HG03064 (cell line): ENCODE measurements at regions not wholly inside any gene's neighbourhood (a gene's known extent, or its start where the extent isn't known, plus 50 kb on each side); places are given as distances from the start of the nearest gene placed in this dataset.

Source experiments
- ATAC-seq: cut with Tn5 transposase; IDR thresholded peaks from one replicate; pipeline ENCODE4 v1.9.1; 2021; ENCODE audit warnings: low read depth; ENCODE audit not compliant: unreplicated experiment

DNA sequence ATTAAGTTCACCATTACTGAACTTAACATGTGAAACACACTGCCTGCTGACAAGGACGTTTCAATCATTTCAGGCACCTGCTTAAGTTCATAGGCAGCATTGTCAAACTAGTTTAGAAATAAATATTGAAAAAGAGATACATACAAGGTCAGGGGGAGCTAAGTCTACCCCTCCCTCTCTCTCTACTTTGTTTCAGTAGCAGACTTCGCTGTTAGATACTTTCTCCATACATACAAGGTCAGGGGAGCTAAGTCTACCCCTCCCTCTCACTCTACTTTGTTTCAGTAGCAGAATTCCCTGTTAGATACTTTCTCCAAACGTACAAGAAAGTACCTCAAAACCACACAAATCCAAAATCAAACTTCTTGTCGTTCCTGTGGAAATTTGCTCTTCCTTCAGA is 387.4 kb upstream of the PDE4D start:
- ATAC-seq = no peak

DNA sequence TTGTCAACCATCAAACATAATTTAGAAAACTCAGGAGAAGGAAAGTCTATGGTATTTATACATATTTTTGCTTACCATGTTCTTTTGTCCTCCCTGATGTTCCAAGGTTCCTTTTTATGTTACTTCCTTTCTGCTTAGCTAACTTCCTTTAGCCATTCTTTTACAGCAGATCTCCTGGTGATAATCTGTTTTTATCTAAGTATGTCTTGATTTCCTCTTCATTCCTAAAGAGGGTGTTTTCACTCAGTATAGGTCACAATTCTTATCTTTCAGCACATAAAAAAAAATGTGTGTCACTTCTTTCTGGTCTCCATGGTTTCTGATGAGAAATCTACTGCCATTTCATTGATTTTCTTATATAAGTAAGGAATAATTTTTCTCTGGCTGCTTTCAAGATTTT is 384.4 kb upstream of the PDE4D start:
- ATAC-seq = no peak

DNA sequence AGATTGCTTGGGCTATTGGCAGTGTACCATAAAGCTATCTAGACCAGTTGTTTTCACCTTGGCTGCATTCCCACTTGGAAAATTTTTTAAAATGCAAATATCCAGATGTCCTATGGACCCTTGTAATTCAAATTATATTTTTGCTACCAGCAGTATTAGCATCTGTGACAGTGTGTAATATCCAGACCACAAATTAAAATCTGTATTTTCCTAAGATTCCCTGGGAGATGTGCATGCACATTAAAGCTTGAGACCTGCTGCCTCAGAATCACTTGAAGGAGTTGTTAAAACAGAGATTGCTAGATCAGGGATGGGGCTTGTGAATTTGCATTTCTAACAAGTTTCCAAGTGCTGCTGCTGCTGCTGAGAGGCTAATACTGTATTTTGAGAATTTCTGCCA is 381.2 kb upstream of the PDE4D start:
- ATAC-seq = no peak

DNA sequence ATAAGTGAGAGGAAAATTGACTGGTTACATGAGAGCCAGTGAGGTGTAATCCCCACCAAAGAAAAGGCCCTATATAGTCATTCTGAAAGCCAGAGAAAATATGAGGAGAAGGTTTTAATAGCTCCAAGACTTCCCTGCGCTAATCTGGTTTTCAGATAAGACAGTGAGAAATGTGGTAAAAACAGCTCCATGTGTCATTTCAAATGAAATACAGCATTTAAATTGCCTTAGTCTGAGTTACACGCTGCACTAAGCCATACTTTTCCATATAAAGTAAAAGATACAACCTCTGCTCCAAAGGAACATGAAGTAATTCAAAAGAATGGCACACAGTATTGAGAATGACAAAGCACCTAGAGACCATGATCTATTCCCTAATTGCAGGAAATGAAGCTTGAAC is 378.0 kb upstream of the PDE4D start:
- ATAC-seq = no peak

DNA sequence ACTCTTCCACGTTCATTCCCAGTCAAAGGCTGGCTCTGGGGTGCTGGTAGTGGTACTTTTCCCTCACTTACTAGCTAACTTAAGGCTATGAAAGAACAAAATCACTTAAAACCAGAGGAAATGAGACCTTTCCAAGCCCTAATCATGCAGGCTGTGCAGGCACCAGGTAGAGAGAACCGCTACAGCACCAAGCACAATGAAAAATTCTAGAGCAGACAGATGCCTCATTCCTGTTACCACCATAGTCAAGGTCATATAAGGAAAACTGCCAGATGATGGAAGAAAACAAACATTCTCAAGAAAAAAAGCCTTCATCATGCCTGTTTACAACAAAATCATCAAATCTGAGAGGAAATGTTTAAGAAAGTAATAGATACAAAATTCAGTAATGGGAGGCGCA is 374.4 kb upstream of the PDE4D start:
- no peak for ATAC-seq

DNA sequence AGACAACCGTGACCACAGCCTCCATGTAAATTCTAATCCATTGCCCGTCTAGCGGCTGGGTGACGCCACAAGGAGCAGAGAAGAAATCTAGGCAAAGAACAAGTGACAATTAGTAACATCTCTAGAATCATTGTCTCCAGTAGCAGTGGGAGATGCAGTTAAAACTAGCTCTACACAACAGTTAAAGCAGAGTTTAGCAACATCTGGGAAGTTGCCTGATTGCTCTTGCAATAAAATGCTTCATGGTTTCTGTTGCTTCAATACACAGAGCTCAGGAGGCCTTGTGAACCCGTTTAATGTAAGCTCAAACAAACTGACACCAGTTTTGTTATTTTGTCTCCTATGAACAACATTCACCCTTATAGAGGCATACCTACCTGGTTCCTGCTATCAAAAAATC is 369.8 kb upstream of the PDE4D start:
- ATAC-seq = no peak

DNA sequence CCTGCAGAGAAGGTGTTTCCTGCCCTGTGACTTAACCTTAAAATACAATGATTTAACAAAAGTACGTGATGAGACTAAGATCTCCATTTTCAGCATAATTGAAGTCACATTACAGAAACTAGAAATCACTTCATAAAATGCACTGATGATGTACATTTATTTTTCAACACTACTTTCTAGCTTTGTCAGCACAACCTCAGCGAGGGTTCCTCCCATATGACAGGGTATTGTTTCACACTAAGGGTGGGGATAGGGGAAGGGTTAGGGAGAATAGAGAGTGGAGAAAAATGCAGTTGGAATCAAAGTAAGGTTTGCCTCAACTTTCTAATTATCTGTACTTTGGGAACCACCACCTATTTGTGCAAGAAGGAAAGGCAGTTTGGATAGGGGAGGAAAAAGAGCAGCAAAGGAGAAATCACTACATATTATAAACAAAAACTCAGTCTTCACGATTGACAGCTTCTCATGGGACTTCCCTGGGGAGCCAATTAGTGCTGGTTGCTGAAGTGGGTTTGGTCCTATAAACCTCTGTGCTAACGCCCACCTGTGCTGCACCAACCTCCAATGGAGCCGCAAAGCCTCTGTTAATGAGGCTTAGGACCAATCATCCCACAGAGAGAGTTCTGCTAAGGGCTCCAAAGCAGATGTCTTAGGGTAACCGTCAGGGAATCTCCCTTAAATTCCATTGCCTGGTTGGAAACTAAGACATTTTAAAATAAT is 369.2 kb upstream of the PDE4D start:
- no peak for ATAC-seq

DNA sequence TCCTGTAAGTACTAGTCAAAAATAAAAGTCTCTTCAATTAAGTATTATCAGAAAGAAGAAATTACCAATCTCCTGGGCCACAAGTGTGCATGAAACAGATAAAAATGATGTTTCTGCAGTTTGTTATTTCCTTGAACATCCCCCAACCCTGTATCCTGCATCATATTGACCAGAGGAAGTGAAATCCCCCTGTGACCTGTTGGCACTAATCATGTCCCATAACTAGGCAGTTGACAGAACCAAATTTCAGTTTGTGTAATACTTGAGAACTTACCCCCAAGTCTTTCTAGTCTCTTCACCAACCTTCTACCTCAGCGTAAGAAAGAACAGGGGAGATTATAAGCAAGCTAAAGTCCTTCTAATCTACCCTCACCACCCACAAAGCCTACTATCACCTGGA is 368.2 kb upstream of the PDE4D start:
- no peak for ATAC-seq

DNA sequence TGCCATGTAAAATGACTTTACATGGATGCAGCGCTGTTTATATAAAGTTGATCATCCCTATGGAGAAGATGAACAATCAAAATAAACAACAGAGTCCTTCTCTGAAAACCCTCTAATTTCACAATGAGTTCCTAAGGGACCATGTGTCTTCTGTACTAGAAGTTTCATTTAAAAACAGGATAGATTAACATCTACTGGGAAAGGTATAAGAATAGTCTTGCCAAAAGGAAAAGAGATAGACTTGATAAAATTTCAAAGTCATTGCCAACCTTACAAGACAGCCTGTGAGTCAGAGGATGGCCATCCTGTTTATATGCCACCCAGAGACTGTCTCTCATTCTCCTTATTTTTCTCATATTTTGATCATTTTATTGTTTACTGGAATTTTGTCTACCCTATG is 367.1 kb upstream of the PDE4D start:
- ATAC-seq = no peak

DNA sequence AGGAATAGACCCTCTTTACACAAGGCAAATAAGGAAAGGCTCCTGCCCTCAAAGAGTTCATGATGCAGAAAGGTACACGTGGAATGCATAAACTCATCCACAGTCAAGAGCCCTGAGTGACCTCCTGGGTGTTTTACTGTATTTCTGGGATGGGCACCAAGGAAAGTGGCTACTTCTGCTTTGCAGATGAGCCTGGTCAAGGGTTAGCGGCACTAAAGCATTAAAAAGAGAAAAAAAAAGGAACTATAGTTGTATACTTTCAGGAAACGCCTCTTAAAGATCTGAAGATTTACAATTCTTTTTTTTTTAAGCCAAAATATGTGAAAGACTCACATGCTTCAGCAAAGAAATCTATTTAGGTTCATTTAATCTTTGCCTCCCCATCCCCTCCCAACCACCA is 366.2 kb upstream of the PDE4D start:
- ATAC-seq = no peak

DNA sequence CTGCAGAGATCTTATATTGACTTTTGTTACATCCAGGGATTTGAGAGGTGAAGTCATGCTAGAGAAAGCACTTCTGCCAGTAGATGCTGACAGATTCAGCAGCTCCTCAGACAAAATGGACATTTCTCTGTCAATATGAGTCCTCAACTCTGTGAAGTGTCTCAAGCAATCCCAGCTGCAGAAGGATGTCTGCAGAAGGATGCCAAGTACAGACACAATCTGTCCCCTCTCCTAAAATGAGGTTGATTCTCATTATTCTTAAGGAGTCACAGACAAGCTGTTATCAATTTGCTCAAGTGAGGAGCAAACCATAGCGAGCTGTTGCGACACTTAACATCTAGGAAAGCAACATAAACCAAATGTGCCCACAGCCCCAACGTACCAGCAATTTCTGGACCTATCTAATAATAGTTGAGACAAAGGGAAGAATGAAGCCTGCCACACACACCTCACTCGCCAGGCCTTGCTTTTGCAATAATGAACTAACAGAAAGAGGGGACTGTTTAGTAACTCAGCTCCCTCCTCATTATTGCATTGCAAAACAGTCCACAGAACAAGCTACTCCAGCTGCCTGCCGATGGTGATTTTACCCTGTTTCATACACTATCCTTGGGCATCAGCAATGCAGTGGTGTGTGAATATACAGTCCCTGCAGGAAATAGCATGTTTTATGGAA is 364.2 kb upstream of the PDE4D start:
- ATAC-seq = no peak

DNA sequence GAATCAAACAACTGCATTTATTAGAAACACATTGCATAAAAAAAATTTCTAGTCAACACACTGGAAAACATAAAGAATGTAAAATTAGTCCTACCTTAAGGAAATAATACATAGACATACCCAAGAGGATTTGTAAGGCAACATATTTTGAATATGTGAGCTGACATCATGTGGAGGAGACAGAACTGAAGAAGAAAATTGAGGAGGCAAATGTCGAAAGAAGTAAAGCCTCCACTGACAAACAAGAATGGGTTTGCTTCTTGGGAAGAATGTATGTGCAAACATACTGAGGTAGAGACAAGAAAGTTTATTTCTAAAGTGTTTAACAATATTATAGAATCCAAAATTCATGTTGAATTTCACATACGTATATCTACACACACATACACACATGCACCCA is 363.0 kb upstream of the PDE4D start:
- no peak for ATAC-seq

DNA sequence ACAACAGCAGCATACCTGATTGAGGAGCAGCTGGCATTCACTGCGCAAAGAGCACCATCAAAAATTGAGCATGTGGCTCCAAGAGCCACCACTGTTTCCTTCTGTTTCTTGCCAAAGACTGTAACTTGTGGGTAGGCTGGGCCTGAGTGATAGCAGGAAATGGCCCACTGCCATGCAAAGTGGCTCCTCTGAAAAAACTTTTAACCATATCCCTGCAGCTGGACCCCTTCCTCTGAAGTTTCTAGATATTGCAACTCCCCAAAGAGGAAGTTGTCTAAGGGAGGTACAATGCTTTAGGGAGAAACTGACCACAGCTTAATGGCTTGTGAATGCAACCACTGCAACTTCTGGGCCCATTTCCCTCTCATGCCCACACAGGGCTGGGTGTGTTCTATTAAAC is 355.4 kb upstream of the PDE4D start:
- ATAC-seq = peak; percentile 96

DNA sequence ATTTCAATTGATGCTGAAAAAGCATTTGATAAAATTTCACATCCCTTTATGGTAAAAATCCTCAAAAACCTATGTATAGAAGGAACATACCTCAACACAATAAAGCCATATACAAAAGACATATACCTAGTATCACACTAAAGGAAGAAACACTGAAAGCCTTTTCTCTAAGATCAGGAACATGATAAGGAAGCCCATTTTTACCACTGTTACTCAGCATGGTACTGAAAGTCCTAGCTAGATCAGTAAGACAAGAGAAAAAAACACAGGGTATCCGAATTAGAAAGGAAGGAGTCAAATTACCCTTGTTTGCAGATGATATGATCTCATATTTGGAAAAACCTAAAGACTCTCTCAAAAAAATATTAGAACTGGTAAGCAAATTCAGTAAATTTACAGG is 350.2 kb upstream of the PDE4D start:
- no peak for ATAC-seq

DNA sequence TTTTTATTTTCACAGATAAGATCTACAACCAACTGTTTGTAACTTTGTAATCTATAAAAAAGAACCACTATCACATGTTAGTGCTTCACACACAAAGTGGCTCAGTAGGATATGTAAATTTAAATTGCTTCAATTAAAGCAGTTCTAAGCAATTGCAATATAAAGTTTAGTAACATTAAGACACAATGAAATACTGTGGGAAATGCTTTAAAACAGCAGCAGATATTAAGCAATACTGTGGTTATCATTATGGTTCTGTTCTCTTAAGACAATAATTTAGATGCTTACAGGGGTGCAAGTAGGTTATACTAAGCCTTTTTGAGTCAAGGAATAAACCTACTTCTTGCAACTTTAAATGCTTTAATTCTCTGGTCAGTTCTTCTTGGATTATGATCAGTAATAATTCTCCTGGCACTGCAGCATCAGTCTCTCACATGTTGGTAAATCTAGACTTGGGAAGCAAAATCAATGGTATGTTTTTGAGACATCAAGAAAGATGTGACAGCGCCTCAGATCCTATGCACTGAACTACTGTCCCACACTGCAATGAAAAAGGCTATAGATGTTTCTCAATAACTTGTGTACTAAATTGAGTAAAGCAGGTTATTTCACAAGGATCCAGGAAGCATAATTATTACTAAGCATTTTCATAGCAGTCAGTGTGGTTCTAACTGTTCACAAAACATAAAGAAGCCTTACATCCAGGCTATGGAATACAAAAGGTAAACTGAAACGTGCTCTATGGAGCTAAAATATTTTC is 338.7 kb upstream of the PDE4D start:
- no peak for ATAC-seq

DNA sequence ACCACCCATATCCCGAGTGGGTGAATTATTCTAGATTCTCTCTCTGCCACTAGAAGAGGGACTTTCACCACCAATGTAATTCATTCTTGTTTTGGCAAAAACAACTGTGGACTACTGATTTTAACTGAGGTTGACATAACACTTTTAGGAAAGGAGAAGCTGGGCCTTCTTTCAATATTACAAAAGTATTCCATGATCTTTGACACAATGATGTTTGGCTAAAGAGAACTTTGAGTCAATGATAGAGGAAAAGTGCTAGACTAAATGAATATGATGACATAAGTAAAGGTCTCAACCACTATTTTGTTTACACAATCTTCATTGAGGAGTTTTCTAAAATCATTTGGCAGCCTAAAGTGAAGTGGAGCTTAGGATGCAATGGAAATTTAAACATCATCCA is 336.9 kb upstream of the PDE4D start:
- ATAC-seq = no peak

DNA sequence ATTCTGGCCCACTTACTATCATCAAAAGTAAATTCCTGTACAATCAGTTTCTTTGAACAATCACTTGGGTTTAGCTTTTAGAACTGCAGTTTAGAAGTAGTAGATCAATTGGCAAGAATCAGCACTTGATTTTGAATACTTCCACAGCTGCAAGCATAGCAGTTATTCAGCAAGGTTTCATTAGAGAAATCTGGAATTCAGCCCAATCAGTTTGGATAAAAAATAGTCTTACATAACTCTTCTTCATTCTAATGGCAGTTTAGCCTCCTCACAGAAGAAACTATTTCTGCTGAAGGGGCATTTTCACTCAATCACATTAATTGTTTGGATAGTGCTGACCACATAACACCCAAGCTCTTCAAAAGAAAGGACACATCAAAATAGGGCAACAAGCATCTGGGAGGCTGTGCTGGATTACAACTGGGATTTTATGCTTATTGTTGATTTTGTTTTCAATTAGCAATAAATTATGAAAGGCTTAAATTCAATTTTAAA is 336.2 kb upstream of the PDE4D start:
- no peak for ATAC-seq

DNA sequence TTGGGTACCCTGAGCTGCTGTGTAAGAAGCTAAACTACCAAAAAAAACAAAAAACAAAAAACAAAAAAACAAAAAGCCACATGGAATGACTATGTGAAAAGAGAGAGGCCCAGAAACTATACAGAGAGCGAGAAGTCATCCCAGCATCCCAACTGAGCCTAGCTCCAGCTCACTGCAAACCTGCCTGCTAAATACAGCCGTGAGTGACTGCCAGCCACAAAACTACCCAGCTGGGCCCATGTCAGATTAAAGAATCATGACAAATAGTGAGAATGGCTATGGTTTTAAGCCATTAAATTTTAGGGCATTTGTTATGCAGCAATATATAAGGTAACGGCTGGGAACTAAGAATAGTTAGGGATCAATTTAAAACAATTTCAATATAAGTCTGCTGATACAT is 335.1 kb upstream of the PDE4D start:
- no peak for ATAC-seq

DNA sequence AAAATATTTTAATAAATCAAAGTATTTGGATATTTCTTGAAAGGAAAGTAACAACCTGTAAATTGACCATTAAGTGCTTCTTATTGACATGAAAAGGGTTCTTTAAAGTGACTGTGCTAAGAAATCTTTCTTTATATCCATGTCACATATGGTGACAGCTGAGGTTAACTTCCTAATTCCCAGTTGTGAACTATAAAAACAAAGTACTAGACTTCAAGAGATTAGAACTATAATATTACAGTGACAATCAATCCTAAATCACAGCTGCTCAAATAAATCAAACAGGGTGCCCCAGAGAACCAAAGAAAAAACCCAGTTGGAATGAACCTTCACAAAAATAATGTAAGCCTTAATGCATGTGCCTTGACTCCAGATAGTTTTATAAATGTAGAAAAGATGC is 332.6 kb upstream of the PDE4D start:
- ATAC-seq = no peak

DNA sequence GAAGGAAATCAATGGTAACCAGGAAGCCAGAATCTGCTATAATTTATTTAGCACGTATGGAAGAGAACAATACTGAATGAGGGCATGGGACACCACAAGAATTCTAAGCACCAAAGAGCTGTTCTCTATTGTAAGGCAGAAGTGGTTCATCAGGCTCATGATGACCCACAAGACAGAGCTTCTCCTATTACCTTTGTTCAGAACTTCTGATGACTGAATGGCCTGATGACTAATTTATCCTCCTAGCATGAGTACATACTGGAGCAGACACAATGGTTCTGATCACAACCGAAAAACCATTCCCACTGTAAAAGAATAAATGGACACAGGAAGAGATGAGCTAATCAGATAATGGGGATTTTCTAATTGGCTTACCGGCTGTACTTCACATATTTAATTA is 329.8 kb upstream of the PDE4D start:
- no peak for ATAC-seq

DNA sequence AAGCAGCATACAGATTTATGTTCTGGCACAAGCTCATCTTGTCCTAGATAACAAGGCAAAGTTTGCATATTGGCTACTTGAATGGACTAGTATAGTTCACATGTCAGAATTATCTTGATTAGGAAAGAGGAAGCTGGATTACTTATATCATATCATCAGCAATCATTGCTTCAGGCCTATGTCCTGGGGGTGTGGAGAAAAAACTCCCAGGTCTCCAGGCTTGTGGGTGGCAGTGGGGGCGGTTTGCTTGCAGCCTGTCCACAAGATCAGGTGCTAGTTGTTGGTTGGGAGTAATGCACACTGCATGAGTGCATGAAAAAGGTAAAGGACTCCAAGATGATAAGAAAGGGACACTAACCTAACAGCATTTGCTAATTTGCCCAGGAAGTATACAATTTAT is 326.4 kb upstream of the PDE4D start:
- no peak for ATAC-seq

DNA sequence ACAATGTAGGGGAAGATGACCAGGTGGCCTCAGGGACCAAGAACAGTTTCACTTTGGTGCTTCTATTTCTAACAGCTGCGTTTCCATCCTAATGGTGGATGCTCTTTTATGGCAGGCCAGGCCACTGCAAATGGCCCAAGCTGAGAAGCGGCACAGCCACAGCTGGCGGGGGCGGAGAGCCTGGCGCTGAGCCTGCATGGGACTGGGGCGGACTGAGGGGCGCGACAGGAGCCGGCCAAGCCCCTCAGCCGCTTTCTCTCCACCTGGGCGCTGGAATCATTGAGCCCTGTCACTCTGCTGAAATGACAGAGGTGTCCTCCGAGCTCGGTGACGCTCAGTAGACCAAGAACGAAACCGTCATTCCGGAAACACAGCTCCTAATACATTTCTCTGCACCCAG is 317.3 kb upstream of the PDE4D start:
- no peak for ATAC-seq
